ENCODE measurements at regions not wholly inside any gene's neighbourhood (a gene's known extent, or its start where the extent isn't known, plus 50 kb on each side); places are given as distances from the start of the nearest gene placed in this dataset.

DNA sequence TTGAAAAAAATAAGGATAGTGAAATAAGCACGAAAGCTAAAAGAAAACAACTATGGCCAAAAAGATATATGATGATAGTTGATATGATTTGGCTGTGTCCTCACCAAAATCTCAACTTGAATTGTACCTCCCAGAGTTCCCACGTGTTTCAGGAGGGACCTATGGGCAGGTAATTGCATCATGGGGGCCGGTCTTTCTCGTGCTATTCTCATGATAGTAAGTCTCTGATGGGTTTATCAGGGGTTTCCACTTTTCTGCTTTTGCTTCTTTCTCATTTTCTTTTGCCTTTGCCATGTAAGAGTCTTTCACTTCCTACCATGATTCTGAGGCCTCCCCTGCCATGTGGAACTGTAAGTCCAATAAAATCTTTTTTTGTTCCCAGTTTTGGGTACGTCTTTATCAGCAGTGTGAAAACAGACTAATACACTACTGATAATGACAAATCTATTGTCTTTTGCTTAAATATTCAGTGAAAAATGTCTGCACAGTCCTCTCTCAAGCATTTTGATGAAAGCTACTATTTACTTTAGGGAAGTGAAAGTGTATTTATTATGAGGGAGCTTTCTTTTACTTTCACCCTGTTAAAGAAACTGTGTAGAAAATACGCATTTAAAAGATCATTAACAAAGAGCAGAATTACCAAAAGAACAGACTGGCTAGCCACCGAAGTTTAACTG, 389.1 kb downstream of the HTR1B start:
- TF ChIP-seq, protein P1, sequence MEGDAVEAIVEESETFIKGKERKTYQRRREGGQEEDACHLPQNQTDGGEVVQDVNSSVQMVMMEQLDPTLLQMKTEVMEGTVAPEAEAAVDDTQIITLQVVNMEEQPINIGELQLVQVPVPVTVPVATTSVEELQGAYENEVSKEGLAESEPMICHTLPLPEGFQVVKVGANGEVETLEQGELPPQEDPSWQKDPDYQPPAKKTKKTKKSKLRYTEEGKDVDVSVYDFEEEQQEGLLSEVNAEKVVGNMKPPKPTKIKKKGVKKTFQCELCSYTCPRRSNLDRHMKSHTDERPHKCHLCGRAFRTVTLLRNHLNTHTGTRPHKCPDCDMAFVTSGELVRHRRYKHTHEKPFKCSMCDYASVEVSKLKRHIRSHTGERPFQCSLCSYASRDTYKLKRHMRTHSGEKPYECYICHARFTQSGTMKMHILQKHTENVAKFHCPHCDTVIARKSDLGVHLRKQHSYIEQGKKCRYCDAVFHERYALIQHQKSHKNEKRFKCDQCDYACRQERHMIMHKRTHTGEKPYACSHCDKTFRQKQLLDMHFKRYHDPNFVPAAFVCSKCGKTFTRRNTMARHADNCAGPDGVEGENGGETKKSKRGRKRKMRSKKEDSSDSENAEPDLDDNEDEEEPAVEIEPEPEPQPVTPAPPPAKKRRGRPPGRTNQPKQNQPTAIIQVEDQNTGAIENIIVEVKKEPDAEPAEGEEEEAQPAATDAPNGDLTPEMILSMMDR (IDR thresholded peaks at IDR 0.05; ENCODE audit: insufficient read depth, low read depth, low read length), result no peak
- H3K4me3 ChIP-seq (ENCODE audit: low read depth, low read length), result no peak overlapping the region
- no peak for DNase-seq (ENCODE audit: low read depth)

DNA sequence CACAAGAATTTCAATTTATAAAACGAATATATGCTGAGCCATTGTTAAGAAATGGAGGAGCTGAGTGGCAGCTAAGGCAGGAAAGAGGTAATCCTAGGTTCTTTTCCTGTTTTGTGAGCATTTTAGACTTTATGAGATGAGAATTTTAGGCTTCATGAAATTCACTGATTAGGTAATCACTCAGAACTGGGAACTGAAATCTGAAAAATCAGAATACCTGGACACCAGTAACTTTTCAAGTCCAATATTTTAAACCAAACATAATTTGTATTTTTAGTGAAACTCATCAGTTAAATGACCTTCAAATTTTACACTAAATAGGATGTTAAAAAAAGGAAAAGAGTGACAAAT, 389.9 kb downstream of the HTR1B start:
- TF ChIP-seq, protein P1 (IDR thresholded peaks at IDR 0.05; ENCODE audit: insufficient read depth, low read depth, low read length), result no peak
- DNase-seq (ENCODE audit: low read depth), result no peak
- H3K4me3 ChIP-seq (ENCODE audit: low read depth, low read length), result no peak overlapping the region

DNA sequence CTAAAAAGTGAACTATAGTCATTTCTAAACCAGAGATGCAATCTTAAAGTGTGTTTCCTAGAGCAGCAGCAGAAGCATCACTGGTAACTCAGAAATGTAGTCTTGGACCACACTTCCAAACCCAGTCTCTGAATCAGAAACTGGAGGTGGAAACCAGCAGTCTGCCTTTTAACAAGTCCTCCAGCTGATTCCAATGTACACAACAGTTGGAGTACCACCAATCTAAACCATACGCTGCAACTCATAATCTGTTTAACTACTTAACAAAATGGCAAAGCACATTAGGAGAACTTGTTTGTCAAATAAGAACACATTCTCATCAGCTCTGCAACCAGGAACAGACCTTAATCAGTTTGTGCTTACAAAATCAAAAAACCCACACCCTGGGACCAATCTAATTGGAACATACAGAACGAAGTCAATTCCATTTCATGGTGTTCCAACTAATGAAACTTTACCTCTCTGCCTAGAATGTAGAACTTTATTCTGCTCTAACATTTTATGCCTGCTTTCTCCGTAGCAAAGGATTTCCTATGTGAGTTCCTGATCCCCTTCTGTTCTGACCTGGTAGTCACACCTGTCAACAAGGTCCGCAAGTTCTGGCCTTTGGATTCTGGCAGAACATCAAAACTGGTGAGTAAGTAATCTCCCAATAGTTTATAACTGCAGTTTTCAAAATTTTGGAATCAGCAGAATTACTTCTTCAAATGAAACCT, 390.4 kb downstream of the HTR1B start:
- TF ChIP-seq, protein P1 (IDR thresholded peaks at IDR 0.05; ENCODE audit: insufficient read depth, low read depth, low read length), result no peak
- no peak overlapping the region for H3K4me3 ChIP-seq (ENCODE audit: low read depth, low read length)
- DNase-seq (ENCODE audit: low read depth), result no peak

DNA sequence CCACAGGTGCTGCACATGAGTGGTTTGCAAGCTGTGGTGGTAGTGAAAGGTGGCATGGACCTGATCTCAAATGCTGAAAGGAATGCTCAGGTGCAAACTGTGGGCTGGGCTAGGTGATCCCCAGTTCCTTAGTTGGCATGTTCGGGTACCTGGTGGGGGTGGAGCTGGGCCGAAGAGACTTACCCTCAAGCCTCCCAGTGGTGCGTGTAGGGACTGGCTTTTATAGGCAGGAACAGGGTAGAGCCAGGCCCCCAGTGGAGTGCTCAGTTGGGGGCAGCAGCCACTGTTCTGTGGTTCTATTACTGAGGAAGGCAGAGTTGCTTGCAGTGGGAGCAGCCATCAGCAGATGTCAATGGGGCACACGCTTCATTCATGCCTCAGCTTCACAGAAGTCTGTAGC, 399.8 kb downstream of the HTR1B start:
- TF ChIP-seq, protein P1 (IDR thresholded peaks at IDR 0.05; ENCODE audit: insufficient read depth, low read depth, low read length), result no peak
- H3K4me3 ChIP-seq (ENCODE audit: low read depth, low read length), result no peak overlapping the region
- no peak for DNase-seq (ENCODE audit: low read depth)

DNA sequence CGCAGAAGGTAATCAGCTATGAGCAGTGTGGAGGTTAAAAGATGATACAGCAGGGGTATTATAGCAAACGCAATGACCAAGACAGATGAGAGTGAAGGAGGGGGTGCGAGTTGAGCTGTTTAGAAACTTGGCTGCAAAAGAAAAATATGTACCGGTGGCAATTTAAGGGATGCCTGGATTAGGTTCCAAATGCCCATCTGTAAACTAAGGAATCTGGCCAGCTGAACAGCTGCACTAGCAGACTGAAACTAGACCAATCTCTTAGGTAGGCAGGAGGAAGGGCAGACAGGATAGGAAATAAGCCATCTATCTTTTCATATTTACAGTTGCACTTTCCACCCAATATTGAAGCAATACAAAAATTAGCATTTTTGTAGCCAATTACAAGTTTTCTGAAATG, 407.6 kb downstream of the HTR1B start:
- H3K4me3 ChIP-seq (ENCODE audit: low read depth, low read length), result no peak overlapping the region
- TF ChIP-seq, protein P1 (IDR thresholded peaks at IDR 0.05; ENCODE audit: insufficient read depth, low read depth, low read length), result no peak
- no peak for DNase-seq (ENCODE audit: low read depth)

DNA sequence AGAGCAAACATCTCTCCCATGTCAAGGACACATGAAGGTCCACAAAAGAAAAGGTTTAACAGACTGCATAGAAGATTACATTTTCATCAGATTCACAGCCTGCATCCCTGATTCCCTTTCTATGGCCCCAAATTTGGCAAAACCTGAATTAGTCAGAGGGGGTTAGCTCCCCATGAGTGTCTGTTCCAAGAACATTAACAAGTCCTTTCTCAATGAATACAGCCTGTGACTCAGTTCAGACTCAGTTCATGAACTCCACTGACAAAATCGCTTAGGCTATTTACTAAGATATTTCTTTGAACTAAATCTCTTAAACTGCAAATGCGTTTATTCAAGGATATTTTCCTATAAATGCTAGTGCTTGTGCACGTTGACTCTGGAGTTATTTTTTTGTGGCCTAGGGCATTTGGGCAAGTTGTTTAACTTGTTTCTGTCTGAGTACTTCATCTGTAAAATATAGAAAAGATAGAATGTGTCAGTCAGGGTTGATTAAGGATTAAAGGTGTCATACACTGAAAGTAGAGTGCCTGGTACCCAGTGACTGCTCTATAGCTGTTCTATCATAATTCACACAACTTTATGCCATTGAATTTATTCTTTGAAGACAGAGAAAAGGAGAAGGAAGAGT, 422.6 kb downstream of the HTR1B start:
- TF ChIP-seq, protein P1 (IDR thresholded peaks at IDR 0.05; ENCODE audit: insufficient read depth, low read depth, low read length), result no peak
- H3K4me3 ChIP-seq (ENCODE audit: low read depth, low read length), result no peak overlapping the region
- no peak for DNase-seq (ENCODE audit: low read depth)
